GM19351 (cell line): ENCODE measurements at regions not wholly inside any gene's neighbourhood (a gene's known extent, or its start where the extent isn't known, plus 50 kb on each side); places are given as distances from the start of the nearest gene placed in this dataset.
A peak's percentile ranks its signal among the peaks of the same experiment; 100 is the strongest.
"Not testable (repeated sequence)": the region's sequence is repeated elsewhere in the genome, so short reads cannot be mapped to it uniquely, and the experiment has no call there.

Experiments used
- ATAC-seq: cut with Tn5 transposase; IDR thresholded peaks from one replicate; pipeline ENCODE4 v1.9.1; 2021; ENCODE audit warnings: mild to moderate bottlenecking, moderate library complexity; ENCODE audit not compliant: unreplicated experiment

- ATAC-seq: no peak
Measured at GRCh38 chr7:23887660-23888059, 177.6 kb downstream of the STK31 start.

GRCh38 chr7:23888958-23889357 lies 178.9 kb downstream of the STK31 start:
- ATAC-seq: no peak

GRCh38 chr7:23889566-23889965 lies 179.5 kb downstream of the STK31 start:
- no peak for ATAC-seq

- no peak for ATAC-seq
Measured at GRCh38 chr7:23892019-23892418, 182.0 kb downstream of the STK31 start.

GRCh38 chr7:23893176-23893941 lies 183.3 kb downstream of the STK31 start:
- ATAC-seq: no peak

- peak; percentile 53 for ATAC-seq
Measured at GRCh38 chr7:23893942-23894891, 184.2 kb downstream of the STK31 start.

- no peak for ATAC-seq
Measured at GRCh38 chr7:23894892-23895569, 185.0 kb downstream of the STK31 start.

- ATAC-seq: no peak
Measured at GRCh38 chr7:23895666-23896096, 185.7 kb downstream of the STK31 start.

GRCh38 chr7:23898619-23899018 lies 188.6 kb downstream of the STK31 start:
- no peak for ATAC-seq

GRCh38 chr7:23904901-23905300 lies 194.9 kb downstream of the STK31 start:
- ATAC-seq: not testable (repeated sequence)

GRCh38 chr7:23907012-23907411 lies 197.0 kb downstream of the STK31 start:
- no peak for ATAC-seq

- no peak for ATAC-seq
Measured at GRCh38 chr7:23909426-23909825, 199.4 kb downstream of the STK31 start.

- ATAC-seq: no peak
Measured at GRCh38 chr7:23912065-23912464, 202.0 kb downstream of the STK31 start.

- ATAC-seq: no peak
Measured at GRCh38 chr7:23913016-23913415, 203.0 kb downstream of the STK31 start.

GRCh38 chr7:23915236-23915635 lies 205.2 kb downstream of the STK31 start:
- ATAC-seq: no peak

GRCh38 chr7:23918286-23918685 lies 208.3 kb downstream of the STK31 start:
- no peak for ATAC-seq

GRCh38 chr7:23918856-23919255 lies 208.8 kb downstream of the STK31 start:
- ATAC-seq: no peak

- ATAC-seq: no peak
Measured at GRCh38 chr7:23925088-23925487, 215.1 kb downstream of the STK31 start.

- no peak for ATAC-seq
Measured at GRCh38 chr7:23927709-23928417, 217.8 kb downstream of the STK31 start.

GRCh38 chr7:23928418-23928775 lies 218.4 kb downstream of the STK31 start:
- ATAC-seq: no peak

- ATAC-seq: no peak
Measured at GRCh38 chr7:23930312-23930711, 220.3 kb downstream of the STK31 start.
